Activated CD8-positive, alpha-beta memory T cell treated with anti-CD3 and anti-CD28 coated beads for 4 hours (primary cell): ENCODE measurements at regions not wholly inside any gene's neighbourhood (a gene's known extent, or its start where the extent isn't known, plus 50 kb on each side); places are given as distances from the start of the nearest gene placed in this dataset.

Source experiments
- DNase-seq, 2 donors: peaks; one replicate each; pipeline ENCODE4 v3.0.0-alpha.2; 2020; ENCODE audit warnings: low read depth in 2 of 2

GRCh38 chr4:123266221-123266620 is 130.4 kb upstream of the SPRY1 start:
- no peak for DNase-seq

DNA sequence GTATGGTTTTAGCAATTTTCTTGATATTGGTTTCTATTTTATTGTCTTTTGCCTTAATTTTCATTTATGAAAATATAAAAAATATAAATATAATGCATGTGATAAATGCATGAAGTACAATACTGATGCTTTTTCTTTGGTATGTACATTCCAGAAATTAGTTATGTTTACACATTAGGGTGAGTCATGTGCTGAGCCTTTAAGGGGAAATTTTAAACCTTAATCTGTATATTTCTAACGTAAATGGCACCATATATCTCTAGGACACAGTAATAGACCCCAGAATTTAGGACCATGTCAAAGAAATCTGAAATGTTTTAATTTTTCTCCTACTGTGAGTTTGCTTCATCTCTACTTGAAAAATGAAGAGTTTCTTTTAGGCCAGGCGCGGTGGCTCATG is 117.8 kb upstream of the SPRY1 start:
- no peak for DNase-seq

DNA sequence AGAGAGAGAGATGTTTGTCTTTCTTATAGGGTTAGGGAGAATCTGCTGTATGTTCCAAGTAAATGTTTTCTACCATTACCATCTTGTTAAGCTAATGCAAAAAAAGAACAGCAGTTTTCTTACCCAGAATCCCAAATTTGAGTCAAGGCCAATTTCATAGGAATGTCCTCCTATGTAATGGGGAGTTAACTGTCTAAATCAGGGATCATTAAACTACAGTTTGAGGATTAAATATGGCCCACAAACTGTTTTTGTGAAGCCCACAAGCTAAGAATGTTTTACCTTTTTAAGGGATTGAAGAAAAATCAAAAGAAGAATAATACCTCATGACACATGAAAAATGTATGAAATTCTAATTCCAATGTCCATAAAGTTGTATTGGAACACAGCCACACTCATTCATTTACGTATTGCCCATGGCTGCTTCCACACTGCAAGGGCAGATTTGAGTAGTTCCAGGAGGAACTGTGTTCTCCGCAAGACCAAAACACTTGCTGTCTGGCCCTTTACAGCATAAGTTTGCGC is 113.2 kb upstream of the SPRY1 start:
- no peak for DNase-seq

DNA sequence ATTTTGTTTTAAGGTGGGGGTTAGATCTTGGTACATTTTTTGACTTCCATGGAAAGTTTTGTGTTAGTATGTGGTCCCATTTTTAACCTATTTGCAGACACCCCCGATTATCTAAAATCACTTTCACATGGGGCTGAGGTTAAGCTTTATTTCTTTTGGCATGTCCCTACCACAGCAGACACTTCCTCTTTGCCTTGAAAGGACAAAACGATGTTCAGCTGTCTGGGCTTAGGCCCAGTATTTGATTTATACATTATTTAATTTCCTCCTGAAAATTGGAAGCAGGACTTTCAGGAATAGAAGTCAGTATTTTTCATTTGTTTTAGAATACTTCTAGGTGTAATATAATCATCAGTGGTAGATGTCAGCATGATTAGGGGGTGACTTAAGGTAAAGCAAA is 112.4 kb upstream of the SPRY1 start:
- no peak for DNase-seq

DNA sequence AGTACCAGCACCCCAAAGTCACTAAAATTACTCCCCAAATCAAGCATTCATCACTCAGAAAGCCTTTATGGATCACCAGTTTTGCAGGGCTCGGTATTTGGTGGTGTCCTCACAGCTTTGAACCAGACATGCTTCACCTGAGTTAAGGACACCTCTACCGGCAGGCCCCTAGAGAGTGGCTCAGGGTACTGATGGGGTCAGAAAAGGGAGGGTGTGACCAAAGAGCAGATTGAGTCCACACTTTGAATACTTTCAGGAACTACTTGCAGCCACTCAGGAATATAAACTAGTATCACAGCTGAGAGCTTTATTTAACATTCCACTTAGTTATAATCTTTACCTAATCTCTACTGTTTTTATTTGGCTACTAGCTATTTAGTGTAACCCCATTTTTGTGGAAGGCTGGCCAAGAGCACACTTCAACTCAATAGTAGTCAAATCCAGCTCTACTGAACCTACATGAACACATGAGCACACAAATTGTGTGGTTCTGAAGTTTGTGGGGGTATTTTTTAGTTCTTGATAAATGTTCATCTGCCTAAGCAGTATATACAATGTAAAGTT is 109.6 kb upstream of the SPRY1 start:
- no peak for DNase-seq

- no peak for DNase-seq
These were observed 108.1 kb upstream of the SPRY1 start for GRCh38 chr4:123288309-123289025.

DNA sequence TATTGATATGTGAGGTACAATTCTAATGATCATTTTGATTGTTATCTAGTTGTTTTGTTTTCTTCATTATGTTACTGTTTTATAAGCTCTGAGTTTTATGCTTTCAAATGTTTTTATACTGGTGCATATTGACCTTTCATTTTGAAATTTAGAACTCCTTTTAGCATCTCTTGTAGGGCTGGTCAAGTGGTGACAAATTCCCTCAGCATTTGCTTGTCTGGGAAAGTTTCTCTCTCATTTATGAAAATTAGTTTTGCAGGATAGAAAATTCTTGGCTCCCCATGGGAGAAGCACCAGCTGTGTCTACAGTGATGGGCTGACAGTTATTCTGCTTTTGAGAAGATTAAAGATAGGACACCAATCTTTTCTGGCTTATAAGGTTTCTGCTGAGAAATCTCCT is 105.3 kb upstream of the SPRY1 start:
- no peak for DNase-seq

DNA sequence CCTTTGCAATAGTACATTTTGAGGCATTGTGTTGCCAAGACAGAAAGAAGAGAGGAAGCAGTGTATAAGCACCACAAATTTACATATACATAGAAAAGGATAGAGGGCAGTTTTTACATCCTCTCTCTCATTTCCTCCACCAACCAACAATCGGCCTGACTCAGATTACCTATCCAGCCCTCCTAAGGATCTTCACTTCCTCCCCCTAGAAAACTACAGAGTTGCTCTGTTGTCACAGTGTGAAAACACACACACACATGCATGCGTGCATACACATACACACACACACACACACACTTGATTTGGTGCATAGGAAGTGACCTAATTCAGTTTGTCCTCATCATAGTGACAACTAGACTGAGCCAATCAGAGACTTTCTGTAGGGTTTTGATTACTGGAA is 98.8 kb upstream of the SPRY1 start:
- no peak for DNase-seq

GRCh38 chr4:123298261-123298660 is 98.3 kb upstream of the SPRY1 start:
- no peak for DNase-seq

- no peak for DNase-seq
These were observed 97.8 kb upstream of the SPRY1 start for GRCh38 chr4:123298801-123299200.

DNA sequence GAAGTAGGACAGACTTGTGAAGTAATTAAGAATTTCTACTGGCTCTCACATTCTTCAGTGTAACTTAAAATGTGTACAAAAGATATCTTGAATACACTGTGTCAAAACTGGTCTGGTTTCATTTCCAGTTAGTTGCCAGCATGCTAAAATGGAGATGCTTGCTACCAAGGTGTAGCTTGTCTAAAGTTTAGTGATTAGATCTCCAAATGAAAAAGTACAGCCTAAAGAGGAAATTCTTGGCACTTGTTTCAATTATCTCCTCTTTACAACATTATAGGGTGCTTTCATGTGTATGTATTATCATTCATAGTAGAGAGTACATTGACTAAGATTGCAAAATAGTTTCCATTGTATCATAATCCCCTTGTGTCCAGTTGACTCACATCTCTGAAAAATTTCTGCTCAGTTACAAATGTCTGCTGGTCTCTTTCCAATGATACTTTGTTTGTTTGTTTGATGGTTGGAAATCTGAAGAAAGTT is 97.3 kb upstream of the SPRY1 start:
- DNase-seq, result no peak

- no peak for DNase-seq
These were observed 96.2 kb upstream of the SPRY1 start for GRCh38 chr4:123300222-123301039.

- DNase-seq, result no peak
These were observed 94.7 kb upstream of the SPRY1 start for GRCh38 chr4:123301923-123302322.

DNA sequence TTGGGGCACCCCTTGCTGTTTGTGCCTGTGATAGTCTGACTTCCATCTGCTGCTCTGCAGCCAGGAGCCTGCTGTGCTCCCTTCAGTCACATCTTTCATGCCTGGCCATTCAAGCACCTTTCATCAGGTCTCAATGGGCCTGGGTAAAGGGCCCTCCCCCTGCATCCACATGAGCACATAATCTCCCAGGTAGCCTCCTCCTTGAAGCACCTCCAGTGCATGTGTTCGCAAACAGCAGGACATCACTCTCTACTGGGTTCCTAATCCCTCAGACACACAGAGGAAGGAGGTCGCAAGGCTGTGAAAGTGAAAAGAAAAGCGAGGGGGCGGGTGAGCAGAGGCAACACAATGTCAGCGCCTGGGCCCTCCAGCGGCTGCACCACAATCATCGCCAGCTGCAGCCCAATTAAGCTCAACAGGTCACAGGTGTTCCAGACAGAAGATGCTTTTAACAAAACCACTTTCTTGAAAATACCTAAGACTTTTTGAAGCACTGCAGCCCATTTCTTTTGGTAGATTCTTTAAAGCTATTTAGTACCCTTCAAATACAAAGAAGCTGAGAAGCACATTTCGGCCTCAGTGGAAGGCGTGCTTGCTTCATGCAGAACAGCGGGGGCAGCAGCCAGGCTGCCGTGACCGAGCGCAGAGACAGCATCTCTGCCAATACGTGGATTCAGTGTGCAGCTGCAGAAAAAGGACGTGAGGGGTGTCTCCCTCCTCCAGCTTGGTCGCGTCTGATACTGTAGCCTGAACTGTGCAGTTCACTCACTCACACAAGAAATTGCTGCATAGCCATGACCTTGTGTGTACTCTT is 92.2 kb upstream of the SPRY1 start:
- no peak for DNase-seq

- DNase-seq, result no peak
These were observed 90.9 kb upstream of the SPRY1 start for GRCh38 chr4:123305736-123306135.

- DNase-seq, result no peak
These were observed 89.8 kb upstream of the SPRY1 start for GRCh38 chr4:123306769-123307168.

GRCh38 chr4:123308667-123309066 is 87.9 kb upstream of the SPRY1 start:
- no peak for DNase-seq

GRCh38 chr4:123312116-123312515 is 84.5 kb upstream of the SPRY1 start:
- no peak for DNase-seq

DNA sequence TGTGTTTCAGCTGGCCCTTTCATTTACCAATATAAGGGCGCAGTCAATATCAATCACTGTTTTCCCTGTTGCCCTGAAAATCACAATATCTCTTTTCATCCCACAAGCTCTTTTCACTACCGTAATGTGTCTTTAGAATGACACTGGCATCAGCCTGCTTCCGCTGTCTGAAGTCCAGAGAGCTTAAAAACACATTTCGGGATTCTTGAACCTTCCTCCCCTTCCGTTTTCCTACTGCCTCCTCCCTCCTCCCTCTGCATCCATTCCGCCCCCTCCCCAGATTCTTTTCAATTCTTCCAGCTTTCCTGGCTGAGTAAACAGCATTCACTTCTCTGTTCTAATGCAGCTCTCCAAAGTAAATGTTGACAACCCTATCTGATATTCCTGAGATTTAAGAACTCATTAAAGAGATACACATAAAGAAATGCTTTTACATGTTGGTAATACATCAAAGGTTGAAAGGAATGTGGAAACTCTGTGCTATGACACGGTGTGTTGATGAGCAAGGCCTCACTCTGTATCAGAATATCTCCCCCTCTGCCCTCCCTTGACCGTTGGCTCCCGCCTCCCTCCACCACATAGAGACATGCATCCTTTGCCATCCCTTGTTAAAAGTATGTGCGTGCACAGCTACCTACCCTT is 83.5 kb upstream of the SPRY1 start:
- no peak for DNase-seq

DNA sequence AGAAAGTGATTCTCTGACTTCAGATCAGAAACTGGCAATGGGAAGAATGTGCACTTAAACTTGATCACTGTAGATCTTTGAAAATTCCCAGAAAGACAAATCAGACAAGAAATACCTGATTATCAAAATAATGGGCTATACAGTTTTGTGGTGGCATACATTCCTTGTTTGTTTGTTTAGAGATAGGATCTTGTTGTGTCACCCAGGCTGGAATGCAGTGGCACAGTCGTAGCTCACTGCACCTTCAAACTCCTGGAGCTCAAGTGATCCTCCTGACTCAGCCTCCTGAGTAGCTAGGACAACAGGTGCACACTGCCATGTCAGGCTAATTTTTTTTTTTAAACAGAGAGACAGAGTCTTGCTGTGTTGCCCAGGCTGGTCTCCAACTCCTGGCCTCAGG is 81.0 kb upstream of the SPRY1 start:
- DNase-seq, result no peak

GRCh38 chr4:123317211-123317610 is 79.4 kb upstream of the SPRY1 start:
- DNase-seq, result no peak
